HEK293 (cell line): ENCODE measurements at regions not wholly inside any gene's neighbourhood (a gene's known extent, or its start where the extent isn't known, plus 50 kb on each side); places are given as distances from the start of the nearest gene placed in this dataset.

Experiments
- ZNF37A ChIP-seq: fragments of 450-650 bp; IDR thresholded peaks from 2 replicates; pipeline ENCODE4 v1.5.1; 2018; ENCODE audit warnings: missing biosample characterization, missing genetic modification characterization
- TF ChIP-seq, protein P1 (sequence below): fragments of 450-650 bp; formaldehyde crosslinking; IDR thresholded peaks from 2 replicates; pipeline ENCODE4 v1.5.1; 2016; ENCODE audit warnings: missing biosample characterization, missing genetic modification characterization

DNA sequence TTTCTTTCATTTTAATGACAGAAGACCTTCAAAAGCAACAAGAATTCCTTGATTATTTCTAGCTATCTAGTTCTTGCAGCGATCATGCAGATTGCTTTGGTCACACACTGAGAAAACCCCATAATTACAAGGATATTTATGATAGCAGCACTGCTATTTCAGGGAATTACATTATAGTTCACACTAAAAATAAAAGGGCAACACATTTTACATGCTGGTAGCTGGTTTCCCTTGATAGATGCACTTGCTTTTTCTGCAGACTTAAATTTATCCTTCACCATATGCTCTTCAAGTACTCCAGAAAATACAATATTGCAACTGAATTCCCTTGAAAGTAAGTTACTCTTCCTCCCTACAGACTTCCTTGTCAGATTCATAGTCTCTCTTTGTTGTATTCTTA, 751.1 kb downstream of the CCDC85A start:
- no peak for TF ChIP-seq ZNF37A (tag by site-specific recombination)
- TF ChIP-seq, protein P1, sequence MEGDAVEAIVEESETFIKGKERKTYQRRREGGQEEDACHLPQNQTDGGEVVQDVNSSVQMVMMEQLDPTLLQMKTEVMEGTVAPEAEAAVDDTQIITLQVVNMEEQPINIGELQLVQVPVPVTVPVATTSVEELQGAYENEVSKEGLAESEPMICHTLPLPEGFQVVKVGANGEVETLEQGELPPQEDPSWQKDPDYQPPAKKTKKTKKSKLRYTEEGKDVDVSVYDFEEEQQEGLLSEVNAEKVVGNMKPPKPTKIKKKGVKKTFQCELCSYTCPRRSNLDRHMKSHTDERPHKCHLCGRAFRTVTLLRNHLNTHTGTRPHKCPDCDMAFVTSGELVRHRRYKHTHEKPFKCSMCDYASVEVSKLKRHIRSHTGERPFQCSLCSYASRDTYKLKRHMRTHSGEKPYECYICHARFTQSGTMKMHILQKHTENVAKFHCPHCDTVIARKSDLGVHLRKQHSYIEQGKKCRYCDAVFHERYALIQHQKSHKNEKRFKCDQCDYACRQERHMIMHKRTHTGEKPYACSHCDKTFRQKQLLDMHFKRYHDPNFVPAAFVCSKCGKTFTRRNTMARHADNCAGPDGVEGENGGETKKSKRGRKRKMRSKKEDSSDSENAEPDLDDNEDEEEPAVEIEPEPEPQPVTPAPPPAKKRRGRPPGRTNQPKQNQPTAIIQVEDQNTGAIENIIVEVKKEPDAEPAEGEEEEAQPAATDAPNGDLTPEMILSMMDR: no peak
